CD4-positive, alpha-beta T cell treated with Interleukin-6 for 4 hours (primary cell): ENCODE measurements at regions not wholly inside any gene's neighbourhood (a gene's known extent, or its start where the extent isn't known, plus 50 kb on each side); places are given as distances from the start of the nearest gene placed in this dataset.
"Not testable (repeated sequence)": the region's sequence is repeated elsewhere in the genome, so short reads cannot be mapped to it uniquely, and the experiment has no call there.

ENCODE experiments used
- DNase-seq: peaks from one replicate; pipeline ENCODE4 v3.0.0-alpha.2; 2020; ENCODE audit warnings: mixed read lengths

GRCh38 chr14:62431496-62431895, 613.8 kb downstream of the KCNH5 start:
- no peak for DNase-seq

GRCh38 chr14:62432955-62433354, 612.3 kb downstream of the KCNH5 start:
- no peak for DNase-seq

GRCh38 chr14:62436261-62436660, 609.0 kb downstream of the KCNH5 start:
- DNase-seq = no peak

- no peak for DNase-seq
Measured at GRCh38 chr14:62439210-62439609, 606.0 kb downstream of the KCNH5 start.

GRCh38 chr14:62443796-62444195, 601.5 kb downstream of the KCNH5 start:
- DNase-seq = no peak

- DNase-seq = no peak
Measured at GRCh38 chr14:62445570-62445969, 599.7 kb downstream of the KCNH5 start.

GRCh38 chr14:62451221-62451620, 594.0 kb downstream of the KCNH5 start:
- DNase-seq = no peak

- DNase-seq = no peak
Measured at GRCh38 chr14:62453226-62453625, 592.0 kb downstream of the KCNH5 start.

- no peak for DNase-seq
Measured at GRCh38 chr14:62455446-62455845, 589.8 kb downstream of the KCNH5 start.

- DNase-seq = no peak
Measured at GRCh38 chr14:62462988-62463387, 582.3 kb downstream of the KCNH5 start.

GRCh38 chr14:62468946-62469345, 576.3 kb downstream of the KCNH5 start:
- no peak for DNase-seq

- no peak for DNase-seq
Measured at GRCh38 chr14:62470935-62471334, 574.3 kb downstream of the KCNH5 start.

- DNase-seq = no peak
Measured at GRCh38 chr14:62491146-62491545, 554.1 kb downstream of the KCNH5 start.

- no peak for DNase-seq
Measured at GRCh38 chr14:62497708-62498107, 547.5 kb downstream of the KCNH5 start.

- DNase-seq = no peak
Measured at GRCh38 chr14:62501021-62501750, 544.1 kb downstream of the KCNH5 start.

GRCh38 chr14:62505045-62505444, 540.2 kb downstream of the KCNH5 start:
- DNase-seq = no peak

- DNase-seq = not testable (repeated sequence)
Measured at GRCh38 chr14:62521309-62521708, 523.9 kb downstream of the KCNH5 start.

GRCh38 chr14:62528296-62528695, 517.0 kb downstream of the KCNH5 start:
- no peak for DNase-seq

- DNase-seq = no peak
Measured at GRCh38 chr14:62532181-62532580, 513.1 kb downstream of the KCNH5 start.

- no peak for DNase-seq
Measured at GRCh38 chr14:62546862-62547474, 498.3 kb downstream of the KCNH5 start.

- DNase-seq = no peak
Measured at GRCh38 chr14:62557416-62557815, 487.8 kb downstream of the KCNH5 start.

GRCh38 chr14:62558451-62558850, 486.8 kb downstream of the KCNH5 start:
- no peak for DNase-seq

- no peak for DNase-seq
Measured at GRCh38 chr14:62585247-62585646, 460.0 kb downstream of the KCNH5 start.

- no peak for DNase-seq
Measured at GRCh38 chr14:62592877-62593276, 452.4 kb downstream of the KCNH5 start.

GRCh38 chr14:62597143-62597542, 448.1 kb downstream of the KCNH5 start:
- no peak for DNase-seq
